GM10847 (cell line): ENCODE measurements at regions not wholly inside any gene's neighbourhood (a gene's known extent, or its start where the extent isn't known, plus 50 kb on each side); places are given as distances from the start of the nearest gene placed in this dataset.

Experiments used
- POLR2A ChIP-seq: IDR thresholded peaks from 2 replicates; pipeline ENCODE4 v1.6.1; 2011; ENCODE audit not compliant: insufficient read length; ENCODE audit errors: extremely low read depth

- TF ChIP-seq POLR2A: no peak
Measured at GRCh38 chr5:123813937-123814624, 302.1 kb downstream of the CSNK1G3 start.

DNA sequence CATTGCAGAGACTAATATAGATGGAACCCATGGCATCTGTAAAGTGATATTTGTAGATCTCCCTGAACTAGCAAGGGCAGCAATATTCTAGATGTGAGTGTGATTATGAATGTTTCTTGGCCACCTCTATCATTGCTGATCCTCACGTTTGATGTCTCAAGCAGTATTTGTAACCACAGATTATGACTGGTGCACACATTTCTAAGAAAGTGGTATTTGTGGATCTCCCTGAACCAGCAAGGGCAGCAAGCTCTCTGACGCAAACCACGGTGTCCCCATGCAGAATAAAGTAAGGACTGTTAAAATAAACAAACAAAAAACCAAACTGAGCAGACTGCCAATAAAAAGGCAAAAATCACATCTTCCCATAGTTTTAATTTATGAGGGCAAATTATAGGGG, 301.3 kb downstream of the CSNK1G3 start:
- TF ChIP-seq POLR2A: no peak

- no peak for TF ChIP-seq POLR2A
Measured at GRCh38 chr5:123811831-123812230, 299.9 kb downstream of the CSNK1G3 start.

DNA sequence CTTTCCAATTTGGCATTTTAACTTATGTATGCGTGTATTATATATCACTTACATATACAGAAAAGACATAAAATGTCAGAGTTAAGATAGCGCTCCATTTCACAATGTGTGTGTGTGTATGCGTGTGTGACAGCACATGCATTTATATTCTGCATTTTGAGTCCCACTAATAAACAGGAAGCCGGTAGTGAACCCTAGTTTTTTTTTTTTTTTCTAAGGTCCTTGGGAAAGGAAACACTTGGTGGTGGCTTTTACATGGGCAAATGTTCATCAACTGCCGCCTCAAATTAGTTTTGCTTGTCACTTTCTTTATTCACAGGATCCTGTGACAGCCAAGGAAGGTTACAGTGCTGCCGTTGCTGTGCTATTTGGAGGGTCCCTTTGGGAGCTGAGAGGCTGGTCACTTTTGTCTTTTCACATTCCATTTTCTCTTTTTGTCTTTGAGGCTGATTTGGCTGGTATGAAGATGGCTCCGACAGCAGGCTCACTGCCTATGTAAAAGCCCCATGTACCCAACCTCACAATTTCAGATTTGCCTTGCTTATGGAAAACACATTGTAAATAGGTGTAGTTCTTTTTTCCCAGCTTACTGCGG, 298.9 kb downstream of the CSNK1G3 start:
- TF ChIP-seq POLR2A: no peak

- TF ChIP-seq POLR2A: no peak
Measured at GRCh38 chr5:123810253-123810652, 298.3 kb downstream of the CSNK1G3 start.

- no peak for TF ChIP-seq POLR2A
Measured at GRCh38 chr5:123809594-123810221, 297.7 kb downstream of the CSNK1G3 start.

DNA sequence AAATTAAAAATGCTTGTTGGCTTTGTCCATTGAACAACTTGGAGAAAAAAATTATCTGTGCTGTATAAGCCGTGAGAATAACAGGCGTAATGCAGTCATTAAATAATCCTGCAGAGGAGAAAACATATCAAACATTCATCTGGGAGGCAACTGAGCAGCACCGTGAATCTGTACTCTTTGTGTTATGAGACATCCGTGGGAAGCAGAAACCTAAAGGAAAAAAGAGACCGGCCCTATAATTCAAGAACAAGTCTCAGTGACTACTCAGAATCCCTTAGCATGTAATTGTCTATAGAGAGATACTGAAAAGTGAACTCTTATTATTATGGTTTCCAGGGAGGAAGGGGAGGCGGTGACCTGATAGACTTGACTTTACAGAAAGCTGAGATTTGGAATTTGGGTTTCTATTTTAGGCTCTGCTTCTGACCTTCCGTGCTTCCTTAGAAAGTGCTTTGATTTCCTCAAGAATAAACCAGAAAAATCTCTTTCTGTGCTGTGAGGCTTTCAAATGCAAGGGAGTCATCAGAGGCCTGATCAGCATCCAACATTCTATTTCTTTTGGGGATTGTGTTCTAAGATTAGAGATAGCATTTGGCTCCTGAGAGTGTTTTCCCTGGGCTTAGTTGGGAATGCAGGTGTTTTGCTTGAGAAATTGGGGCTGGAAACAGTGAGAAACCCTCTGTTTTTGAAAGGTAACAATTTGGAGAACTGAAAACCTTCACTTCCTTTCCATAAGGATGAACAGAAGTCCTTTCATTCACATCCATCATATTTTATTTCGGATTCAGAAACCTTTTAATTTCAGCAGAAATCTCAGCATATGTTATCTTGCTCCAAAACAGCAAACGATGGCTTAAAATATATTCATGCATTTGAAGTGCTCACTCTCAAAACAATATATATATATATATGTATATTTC, 296.7 kb downstream of the CSNK1G3 start:
- no peak for TF ChIP-seq POLR2A

DNA sequence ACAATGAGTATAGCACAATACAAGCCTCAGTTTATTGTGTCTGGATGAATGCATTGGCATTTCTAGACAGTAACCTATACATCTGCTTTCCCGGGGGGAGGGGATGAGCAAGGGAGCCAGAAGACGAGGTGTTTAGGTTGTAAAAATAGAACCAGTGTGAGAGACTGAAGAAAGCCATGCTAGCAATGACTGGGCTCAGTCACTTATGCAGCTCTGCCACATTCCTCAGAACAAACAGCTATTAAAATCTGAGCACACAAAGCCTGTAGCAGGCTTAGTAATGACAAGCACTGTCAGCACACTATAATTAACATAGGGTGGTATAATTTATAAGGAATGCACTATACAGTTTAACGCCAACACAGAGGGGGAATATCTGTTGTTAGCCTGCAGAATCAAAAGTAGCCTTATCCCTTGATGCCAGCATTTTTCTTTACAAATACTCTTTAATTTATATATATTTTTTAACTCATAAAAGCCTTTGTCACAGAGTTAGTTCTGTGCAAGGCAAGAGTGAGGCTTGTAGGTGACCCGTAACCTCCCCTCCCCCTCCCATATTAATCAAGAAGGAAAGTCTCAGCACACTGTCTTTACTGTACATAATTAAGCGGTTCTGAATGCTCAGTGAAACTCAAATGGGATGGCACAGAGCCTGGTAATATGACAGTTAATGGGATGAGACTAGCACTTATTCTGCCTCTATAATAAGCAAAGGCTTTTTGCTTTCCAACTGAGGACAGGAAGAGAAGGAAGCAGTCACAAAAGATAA, 295.4 kb downstream of the CSNK1G3 start:
- TF ChIP-seq POLR2A: no peak

DNA sequence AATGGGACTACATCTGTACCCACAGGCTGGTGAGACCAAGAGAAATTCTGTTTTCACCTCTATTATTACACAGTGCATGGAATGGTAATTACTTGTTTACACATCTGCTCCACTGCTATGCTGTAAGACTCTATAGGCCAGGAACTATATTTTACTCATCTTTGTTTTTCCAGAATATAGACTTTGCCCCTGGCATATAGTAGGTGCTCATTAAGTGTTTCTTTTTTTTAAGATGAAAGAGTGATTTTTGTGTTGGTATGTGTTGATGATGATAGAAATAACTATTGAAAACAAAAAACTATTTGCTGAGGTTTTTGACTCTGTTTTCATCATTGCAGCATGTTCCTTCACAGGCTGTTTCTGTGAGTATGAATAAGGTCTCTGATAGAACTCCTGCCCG, 294.7 kb downstream of the CSNK1G3 start:
- TF ChIP-seq POLR2A: no peak

DNA sequence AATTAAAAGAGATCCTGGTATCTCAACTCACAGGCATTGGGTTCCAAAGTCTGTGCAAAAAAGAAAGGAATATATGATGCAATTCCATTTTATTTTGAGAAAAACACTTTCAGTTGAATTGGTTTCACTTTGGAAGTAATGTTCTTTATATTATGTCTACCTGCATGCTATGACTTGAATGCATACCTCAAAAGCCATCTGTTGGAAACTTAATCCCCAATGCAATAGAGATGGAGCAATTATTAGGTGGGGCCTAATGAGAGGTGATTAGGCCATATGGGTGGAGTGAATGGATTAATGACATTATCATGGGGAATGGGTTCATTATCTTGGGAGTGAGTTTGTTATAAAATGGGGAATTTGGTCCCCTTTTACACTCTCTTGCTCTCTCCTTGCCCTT, 293.3 kb downstream of the CSNK1G3 start:
- no peak for TF ChIP-seq POLR2A

GRCh38 chr5:123803359-123803758, 291.4 kb downstream of the CSNK1G3 start:
- TF ChIP-seq POLR2A: no peak

DNA sequence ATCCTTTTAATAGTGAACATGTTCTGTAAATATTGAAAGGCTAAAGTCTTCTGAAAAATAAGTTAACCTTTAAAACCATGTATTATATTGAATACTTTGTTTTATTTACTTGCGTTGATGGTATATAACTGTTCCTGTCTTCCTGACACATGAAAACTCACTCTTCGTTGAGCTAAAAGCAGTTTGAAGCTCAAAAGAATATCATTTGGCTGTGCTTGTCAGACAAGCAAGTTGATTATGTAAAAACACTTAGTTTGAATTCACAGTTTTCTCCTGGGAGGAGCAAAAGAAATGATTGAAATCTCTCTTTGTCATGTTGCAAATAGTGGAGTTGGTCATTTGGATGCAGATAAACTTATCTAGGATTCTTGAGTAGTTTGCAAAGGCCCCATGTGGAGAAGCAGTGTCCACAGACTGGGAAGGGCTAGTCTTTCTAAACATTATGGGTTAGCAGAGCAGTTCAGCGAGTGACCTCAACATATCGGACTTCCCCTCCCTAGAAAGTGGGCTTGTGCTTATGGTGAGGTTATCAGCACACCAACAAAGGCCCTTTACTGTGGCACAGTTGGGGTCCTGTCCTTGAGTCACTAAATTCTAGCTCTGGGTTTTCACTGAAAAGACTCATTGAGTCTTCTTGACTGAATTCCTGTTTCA, 290.4 kb downstream of the CSNK1G3 start:
- no peak for TF ChIP-seq POLR2A

DNA sequence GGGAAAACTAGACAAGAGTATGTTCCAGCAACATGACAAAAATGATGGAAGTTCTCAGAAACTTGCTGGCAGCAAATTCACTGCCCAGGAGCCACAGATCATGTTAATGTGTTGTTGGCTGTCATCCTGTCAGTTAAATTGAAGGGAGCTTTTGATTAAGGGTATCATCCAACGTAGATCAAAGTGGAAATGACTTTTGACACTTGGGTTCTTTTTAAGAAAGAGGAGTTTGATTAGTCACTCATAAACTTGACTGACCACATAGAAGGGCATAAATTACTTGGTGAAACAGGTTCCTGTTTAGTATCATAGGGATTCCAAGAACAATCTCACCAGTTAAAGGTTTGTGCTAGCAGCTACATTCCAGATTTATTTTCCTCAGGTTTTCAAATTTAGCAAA, 288.7 kb downstream of the CSNK1G3 start:
- TF ChIP-seq POLR2A: no peak

DNA sequence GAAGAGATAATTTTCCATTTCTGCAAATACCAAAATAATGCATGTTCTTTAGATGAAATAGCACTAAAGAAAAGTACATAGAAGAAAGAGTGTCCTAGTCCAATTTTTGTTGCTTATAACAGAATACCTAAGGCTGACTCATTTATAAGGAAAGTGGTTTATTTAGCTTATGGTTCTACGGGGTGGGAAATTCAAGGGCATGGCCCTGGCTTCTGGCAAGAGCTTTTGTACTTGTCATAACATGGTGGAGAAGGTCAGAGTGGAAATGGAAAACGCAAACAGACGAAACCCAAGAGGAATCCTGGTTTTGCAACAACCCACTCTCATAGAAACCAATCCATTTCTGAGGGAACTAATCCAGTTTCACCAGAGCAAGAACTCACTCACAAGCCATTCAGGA, 283.7 kb downstream of the CSNK1G3 start:
- no peak for TF ChIP-seq POLR2A
